ENCODE measurements at regions not wholly inside any gene's neighbourhood (a gene's known extent, or its start where the extent isn't known, plus 50 kb on each side); places are given as distances from the start of the nearest gene placed in this dataset.

GRCh38 chr2:225889452-225889851 is 489.9 kb downstream of the NYAP2 start (continued):
- TF ChIP-seq ZNF644 (CRISPR knock-in tag; IDR thresholded peaks at IDR 0.05; ENCODE audit: low read depth) (peak; percentile 94), ZSCAN22 (CRISPR knock-in tag; IDR thresholded peaks at IDR 0.05) (no peak), SOX5 (CRISPR knock-in tag; IDR thresholded peaks at IDR 0.05; ENCODE audit: borderline replicate concordance) (peak; percentile 20; the same call in 1 of the 2 replicates), KAT2B (IDR thresholded peaks at IDR 0.05; ENCODE audit: borderline replicate concordance, low read depth, low read length) (no peak), ZMYM3 (CRISPR knock-in tag; IDR thresholded peaks at IDR 0.05) (no peak), SCMH1 (CRISPR knock-in tag; IDR thresholded peaks at IDR 0.05; ENCODE audit: borderline replicate concordance) (no peak), FOXK1 (CRISPR knock-in tag; IDR thresholded peaks at IDR 0.05; ENCODE audit: borderline replicate concordance, low read depth) (0 out of 2 replicates have a peak, but pooled peaks have one; percentile 31), ZKSCAN8 (CRISPR knock-in tag; IDR thresholded peaks at IDR 0.05; ENCODE audit: borderline replicate concordance) (no peak), ZNF235 (CRISPR knock-in tag; IDR thresholded peaks at IDR 0.05; ENCODE audit: borderline replicate concordance) (no peak), DNMT3B (CRISPR knock-in tag; conservative IDR thresholded peaks at IDR 0.05) (no peak), DZIP1 (CRISPR knock-in tag; IDR thresholded peaks at IDR 0.05) (no peak), ATF7 (IDR thresholded peaks at IDR 0.05) (peak; percentile 11; the same call in 1 of the 2 replicates), ATF7 (CRISPR knock-in tag; IDR thresholded peaks at IDR 0.05) (no peak), ZNF512 (CRISPR knock-in tag; IDR thresholded peaks at IDR 0.05) (no peak), CREB3 (CRISPR knock-in tag; IDR thresholded peaks at IDR 0.05) (no peak), THRA (CRISPR knock-in tag; IDR thresholded peaks at IDR 0.05; ENCODE audit: borderline replicate concordance) (no peak), ZNF556 (CRISPR knock-in tag; IDR thresholded peaks at IDR 0.05; ENCODE audit: borderline replicate concordance) (no peak), KDM3A (CRISPR knock-in tag; IDR thresholded peaks at IDR 0.05; ENCODE audit: low read depth) (no peak), TP53 (CRISPR knock-in tag; conservative IDR thresholded peaks at IDR 0.05) (no peak), ZNF781 (CRISPR knock-in tag; IDR thresholded peaks at IDR 0.05; ENCODE audit: borderline replicate concordance, not compliant biosample characterization) (no peak), HOXA5 (CRISPR knock-in tag; IDR thresholded peaks at IDR 0.05) (no peak; the same call in 1 of the 2 replicates), MIER3 (CRISPR knock-in tag; IDR thresholded peaks at IDR 0.05; ENCODE audit: borderline replicate concordance) (0 out of 2 replicates have a peak, but pooled peaks have one; percentile 19), ZNF709 (CRISPR knock-in tag; IDR thresholded peaks at IDR 0.05) (no peak)
